ENCODE measurements at regions not wholly inside any gene's neighbourhood (a gene's known extent, or its start where the extent isn't known, plus 50 kb on each side); places are given as distances from the start of the nearest gene placed in this dataset.
"Not testable (repeated sequence)": the region's sequence is repeated elsewhere in the genome, so short reads cannot be mapped to it uniquely, and the experiment has no call there.

GRCh38 chr1:121443001-121443540, 258.3 kb downstream of the SRGAP2C start:
- TF ChIP-seq, protein P1, sequence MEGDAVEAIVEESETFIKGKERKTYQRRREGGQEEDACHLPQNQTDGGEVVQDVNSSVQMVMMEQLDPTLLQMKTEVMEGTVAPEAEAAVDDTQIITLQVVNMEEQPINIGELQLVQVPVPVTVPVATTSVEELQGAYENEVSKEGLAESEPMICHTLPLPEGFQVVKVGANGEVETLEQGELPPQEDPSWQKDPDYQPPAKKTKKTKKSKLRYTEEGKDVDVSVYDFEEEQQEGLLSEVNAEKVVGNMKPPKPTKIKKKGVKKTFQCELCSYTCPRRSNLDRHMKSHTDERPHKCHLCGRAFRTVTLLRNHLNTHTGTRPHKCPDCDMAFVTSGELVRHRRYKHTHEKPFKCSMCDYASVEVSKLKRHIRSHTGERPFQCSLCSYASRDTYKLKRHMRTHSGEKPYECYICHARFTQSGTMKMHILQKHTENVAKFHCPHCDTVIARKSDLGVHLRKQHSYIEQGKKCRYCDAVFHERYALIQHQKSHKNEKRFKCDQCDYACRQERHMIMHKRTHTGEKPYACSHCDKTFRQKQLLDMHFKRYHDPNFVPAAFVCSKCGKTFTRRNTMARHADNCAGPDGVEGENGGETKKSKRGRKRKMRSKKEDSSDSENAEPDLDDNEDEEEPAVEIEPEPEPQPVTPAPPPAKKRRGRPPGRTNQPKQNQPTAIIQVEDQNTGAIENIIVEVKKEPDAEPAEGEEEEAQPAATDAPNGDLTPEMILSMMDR (IDR thresholded peaks at IDR 0.05; ENCODE audit: low read depth, low read length) = no peak
- TF ChIP-seq MYC (IDR thresholded peaks at IDR 0.05; ENCODE audit: low read depth, low read length) = no peak
- TF ChIP-seq POLR2A (IDR thresholded peaks at IDR 0.05; ENCODE audit: extremely low read depth, insufficient read length) = no peak
- TF ChIP-seq, protein P2, sequence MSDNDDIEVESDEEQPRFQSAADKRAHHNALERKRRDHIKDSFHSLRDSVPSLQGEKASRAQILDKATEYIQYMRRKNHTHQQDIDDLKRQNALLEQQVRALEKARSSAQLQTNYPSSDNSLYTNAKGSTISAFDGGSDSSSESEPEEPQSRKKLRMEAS (IDR thresholded peaks at IDR 0.05; ENCODE audit: low read depth, low read length) = no peak
- no peak overlapping the region for H3K4me3 ChIP-seq (ENCODE audit: low read depth, low read length)
- DNase-seq (ENCODE audit: low read depth) = no peak

GRCh38 chr1:121444096-121444495, 259.3 kb downstream of the SRGAP2C start:
- no peak overlapping the region for H3K4me3 ChIP-seq (ENCODE audit: low read depth, low read length)
- TF ChIP-seq, protein P1 (IDR thresholded peaks at IDR 0.05; ENCODE audit: low read depth, low read length) = no peak
- TF ChIP-seq POLR2A (IDR thresholded peaks at IDR 0.05; ENCODE audit: extremely low read depth, insufficient read length) (no peak), MYC (IDR thresholded peaks at IDR 0.05; ENCODE audit: low read depth, low read length) (no peak)
- TF ChIP-seq, protein P2 (IDR thresholded peaks at IDR 0.05; ENCODE audit: low read depth, low read length) = no peak
- no peak for DNase-seq (ENCODE audit: low read depth)

DNA sequence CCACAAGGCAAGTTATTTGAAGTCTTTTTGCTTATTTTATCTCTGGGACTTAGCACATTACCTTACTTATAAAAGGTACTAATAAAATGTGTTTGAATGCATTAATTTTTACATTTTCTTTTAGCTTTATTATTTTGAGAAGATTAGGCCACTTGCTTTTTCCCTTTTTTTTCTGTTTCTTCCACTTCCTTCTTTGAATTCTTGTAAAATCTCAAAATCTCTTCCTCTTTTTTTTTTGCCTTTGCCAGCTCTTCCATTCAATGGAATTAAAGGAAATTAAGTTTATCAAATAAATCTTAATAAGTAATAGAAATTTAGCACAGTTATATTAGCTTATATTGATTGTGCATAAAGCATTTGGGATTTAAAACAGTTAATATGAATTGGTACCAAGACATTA, 260.9 kb downstream of the SRGAP2C start:
- no peak overlapping the region for H3K4me3 ChIP-seq (ENCODE audit: low read depth, low read length)
- TF ChIP-seq POLR2A (IDR thresholded peaks at IDR 0.05; ENCODE audit: extremely low read depth, insufficient read length) (no peak), MYC (IDR thresholded peaks at IDR 0.05; ENCODE audit: low read depth, low read length) (no peak)
- TF ChIP-seq, protein P2 (IDR thresholded peaks at IDR 0.05; ENCODE audit: low read depth, low read length) = no peak
- TF ChIP-seq, protein P1 (IDR thresholded peaks at IDR 0.05; ENCODE audit: low read depth, low read length) = no peak
- DNase-seq (ENCODE audit: low read depth) = no peak

DNA sequence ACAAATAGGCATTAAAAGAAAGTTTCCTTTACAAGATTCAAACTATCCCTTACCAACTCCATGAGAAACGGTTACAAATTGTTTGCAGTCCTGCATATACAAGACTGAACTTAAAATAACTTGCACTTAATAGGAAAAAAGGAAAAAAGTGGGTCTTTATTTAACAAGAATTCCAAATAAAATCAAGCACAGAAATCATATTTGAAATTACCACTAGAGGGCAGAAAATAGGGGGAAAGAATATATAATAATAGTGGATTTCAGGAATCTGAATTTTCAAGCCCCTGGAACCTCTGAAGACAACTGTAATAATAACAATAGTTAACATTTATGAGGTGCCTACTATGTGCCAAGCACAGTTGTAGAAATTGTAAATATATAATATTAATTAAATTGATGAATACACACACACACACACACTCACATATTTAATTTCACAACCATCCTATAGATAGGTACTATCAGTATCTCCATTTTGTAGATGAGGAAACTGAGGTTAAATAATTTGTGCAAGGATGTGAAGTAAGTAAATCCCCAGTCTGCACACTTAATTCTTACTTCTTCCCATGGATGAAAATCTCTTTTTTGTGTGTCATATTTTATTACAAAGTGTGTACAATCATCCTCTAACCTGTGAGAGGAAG, 262.6 kb downstream of the SRGAP2C start:
- H3K4me3 ChIP-seq (ENCODE audit: low read depth, low read length); DNase-seq (ENCODE audit: low read depth): not testable (repeated sequence)

DNA sequence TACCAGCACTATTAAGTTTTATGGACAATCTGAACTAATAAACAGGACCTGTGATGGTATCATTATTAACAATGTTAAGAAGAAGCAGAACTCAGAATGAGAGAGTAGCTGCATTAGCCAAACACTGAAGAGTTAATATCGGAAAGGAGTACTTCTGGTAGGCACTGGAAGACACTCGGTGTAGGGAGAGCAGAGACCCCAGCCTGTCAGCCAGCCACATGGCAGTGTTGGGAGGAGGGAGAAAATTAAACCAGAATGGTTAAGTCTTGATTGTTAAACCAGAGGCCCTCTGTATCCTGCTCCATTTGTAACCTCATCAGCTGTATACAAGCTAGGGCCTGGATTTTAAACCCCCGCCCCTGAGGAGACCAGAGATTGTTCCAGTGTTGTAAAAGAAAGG, 263.3 kb downstream of the SRGAP2C start:
- DNase-seq (ENCODE audit: low read depth) = not testable (repeated sequence)

GRCh38 chr1:121448851-121449250, 264.1 kb downstream of the SRGAP2C start:
- H3K4me3 ChIP-seq (ENCODE audit: low read depth, low read length) = no peak overlapping the region
- no peak for DNase-seq (ENCODE audit: low read depth)
- TF ChIP-seq, protein P2 (IDR thresholded peaks at IDR 0.05; ENCODE audit: low read depth, low read length) = no peak
- TF ChIP-seq, protein P1 (IDR thresholded peaks at IDR 0.05; ENCODE audit: low read depth, low read length) = no peak
- no peak for TF ChIP-seq POLR2A (IDR thresholded peaks at IDR 0.05; ENCODE audit: extremely low read depth, insufficient read length)
- no peak for TF ChIP-seq MYC (IDR thresholded peaks at IDR 0.05; ENCODE audit: low read depth, low read length)

More for the DNA sequence above, 263.3 kb downstream of the SRGAP2C start:
- H3K4me3 ChIP-seq (ENCODE audit: low read depth, low read length) = not testable (repeated sequence)

DNA sequence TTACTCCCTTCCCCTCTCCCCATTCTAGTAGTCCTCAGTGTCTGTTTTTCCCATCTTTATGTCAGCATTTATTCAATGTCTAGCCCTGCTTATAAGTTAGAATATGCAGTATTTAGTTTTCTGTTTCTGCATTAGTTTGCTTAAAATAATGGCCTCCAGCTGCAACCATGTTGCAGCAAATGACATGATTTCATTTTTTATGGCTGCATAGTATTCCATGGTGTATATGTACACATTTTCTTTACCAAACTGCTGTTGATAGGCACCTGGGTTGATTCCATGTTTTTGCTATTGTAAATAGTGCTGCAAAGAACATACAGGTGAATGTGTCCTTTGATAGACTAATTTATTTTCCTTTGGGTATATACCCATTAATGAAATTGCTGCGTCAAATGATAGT, 267.7 kb downstream of the SRGAP2C start:
- H3K4me3 ChIP-seq (ENCODE audit: low read depth, low read length) = no peak overlapping the region
- TF ChIP-seq MYC (IDR thresholded peaks at IDR 0.05; ENCODE audit: low read depth, low read length) (no peak), POLR2A (IDR thresholded peaks at IDR 0.05; ENCODE audit: extremely low read depth, insufficient read length) (no peak)
- TF ChIP-seq, protein P2 (IDR thresholded peaks at IDR 0.05; ENCODE audit: low read depth, low read length) = no peak
- TF ChIP-seq, protein P1 (IDR thresholded peaks at IDR 0.05; ENCODE audit: low read depth, low read length) = no peak
- DNase-seq (ENCODE audit: low read depth) = no peak

Data from NB4 (cell line).